Sigmoid colon (tissue), 6 donors: ENCODE measurements at regions not wholly inside any gene's neighbourhood (a gene's known extent, or its start where the extent isn't known, plus 50 kb on each side); places are given as distances from the start of the nearest gene placed in this dataset.
"Not testable (repeated sequence)": the region's sequence is repeated elsewhere in the genome, so short reads cannot be mapped to it uniquely, and the experiment has no call there.

Experiments
- DNase-seq: peaks from one replicate; pipeline ENCODE4 v3.0.0-alpha.2; 2019
- H3K27ac ChIP-seq, 4 donors: fragments of 200-600 bp; sonication (generic); one replicate each; pipeline ENCODE4 v1.5.1; 2016 to 2019; ENCODE audit warnings: mild to moderate bottlenecking in 1 of 4
- H3K27me3 ChIP-seq, 3 donors: fragments of 200-600 bp; sonication (generic); one replicate each; pipeline ENCODE4 v1.5.1; 2019; ENCODE audit warnings: mild to moderate bottlenecking in 1 of 3
- H3K36me3 ChIP-seq, 4 donors: fragments of 200-600 bp; sonication (generic); one replicate each; pipeline ENCODE4 v1.5.1; 2016 to 2019
- H3K4me1 ChIP-seq, 4 donors: fragments of 200-600 bp; sonication (generic); one replicate each; pipeline ENCODE4 v1.5.1; 2017 to 2019
- H3K4me3 ChIP-seq, 4 donors: fragments of 200-600 bp; sonication (generic); one replicate each; pipeline ENCODE4 v1.5.1; 2017 to 2019; ENCODE audit warnings: mild to moderate bottlenecking in 2 of 4, moderate library complexity in 1 of 4
- H3K9me3 ChIP-seq, 4 donors: fragments of 200-600 bp in 3 of 4; sonication (generic) in 3 of 4; one replicate each; pipeline versions ENCODE4 v1.5.1 to v1.6.1; 2013 to 2019
- EP300 ChIP-seq, 4 donors: sonication (generic); formaldehyde crosslinking; IDR thresholded peaks; one replicate each; pipeline ENCODE4 v1.6.1; 2017; ENCODE audit warnings: antibody characterized with exemption in 4 of 4
- POLR2A ChIP-seq, 2 donors: fragments of 450-650 bp; IDR thresholded peaks; one replicate each; pipeline ENCODE4 v1.6.1; 2016; ENCODE audit warnings: antibody characterized with exemption in 2 of 2, mild to moderate bottlenecking in 2 of 2, moderate library complexity in 2 of 2
- POLR2AphosphoS5 ChIP-seq, 4 donors: sonication (generic); formaldehyde crosslinking; IDR thresholded peaks; one replicate each; pipeline ENCODE4 v1.6.1; 2017; ENCODE audit warnings: antibody characterized with exemption in 4 of 4
- WGBS, 2 donors: extraction: QIAGEN DNeasy Blood & Tissue Kit; methylation state at CpG; one replicate each; pipeline ENCODE4 v1.1.7; 2013; 5-methylcytosine and 5-hydroxymethylcytosine counted together
- intact Hi-C: fragments of 100-400 bp; cut with DNase I; formaldehyde crosslinking; loops from one replicate; pipeline ENCODE4 v1.15.1; 2023
- TF ChIP-seq, protein P1 (sequence below), 4 experiments: fragments of 450-650 bp in 3 of 4; fragments of 200-600 bp in 1 of 4; IDR thresholded peaks; one replicate each; pipeline ENCODE4 v1.5.1; 2016 to 2019; ENCODE audit warnings: antibody characterized with exemption in 4 of 4, mild to moderate bottlenecking in 3 of 4, moderate library complexity in 2 of 4
- donor health status: healthy with polysubstance abuse.
- donor health status: healthy.

DNA sequence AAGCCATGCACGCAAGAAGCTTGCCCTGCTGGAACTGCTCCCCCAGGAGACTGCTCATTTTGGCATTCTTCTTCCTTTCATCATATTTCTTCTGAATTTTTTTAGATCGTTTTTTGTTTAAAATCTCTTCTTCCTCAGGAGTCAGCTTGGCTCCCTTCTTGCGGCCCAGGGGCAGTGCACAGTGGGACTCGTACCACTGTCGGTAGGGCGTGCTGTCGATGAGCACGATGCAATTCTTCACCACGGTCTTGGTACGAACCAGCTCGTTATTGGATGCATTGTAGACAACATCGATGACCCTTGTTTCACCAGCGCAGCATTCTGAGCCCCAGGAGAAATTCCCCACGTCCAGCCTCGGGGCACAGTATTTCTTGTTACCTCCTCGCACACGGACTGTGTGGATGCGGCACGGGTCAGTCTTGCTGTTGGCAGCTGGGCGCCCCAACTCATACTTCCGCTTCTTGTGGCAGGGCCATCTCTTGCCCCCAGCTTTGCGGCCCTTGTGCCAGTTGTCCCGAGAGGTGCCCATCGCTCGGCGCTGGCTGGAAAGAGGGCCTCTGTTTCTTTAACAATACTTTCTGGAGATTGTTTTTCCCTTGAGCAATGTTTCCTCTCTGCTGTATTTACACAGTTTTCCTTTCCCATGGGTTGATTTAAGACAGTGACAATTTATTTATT, 452.4 kb downstream of the TMEM121 start:
- intact Hi-C loops, result no loop called here
- Histone ChIP-seq H3K27me3 (peaks cover 0 to 10% (median 0%) of the 10 kb centered on the region in 3 donors), H3K27ac (no peak overlapping the region), H3K4me1 (no peaks in the 10 kb centered on the region), H3K36me3 (no peaks in the 10 kb centered on the region), H3K4me3 (no peak overlapping the region), H3K9me3 (no peaks in the 10 kb centered on the region)
- 91 to 92% methylated on average over 26 of the region's 26 CpGs for WGBS, 2 donors
- DNase-seq, result no peak
- TF ChIP-seq, protein P1, sequence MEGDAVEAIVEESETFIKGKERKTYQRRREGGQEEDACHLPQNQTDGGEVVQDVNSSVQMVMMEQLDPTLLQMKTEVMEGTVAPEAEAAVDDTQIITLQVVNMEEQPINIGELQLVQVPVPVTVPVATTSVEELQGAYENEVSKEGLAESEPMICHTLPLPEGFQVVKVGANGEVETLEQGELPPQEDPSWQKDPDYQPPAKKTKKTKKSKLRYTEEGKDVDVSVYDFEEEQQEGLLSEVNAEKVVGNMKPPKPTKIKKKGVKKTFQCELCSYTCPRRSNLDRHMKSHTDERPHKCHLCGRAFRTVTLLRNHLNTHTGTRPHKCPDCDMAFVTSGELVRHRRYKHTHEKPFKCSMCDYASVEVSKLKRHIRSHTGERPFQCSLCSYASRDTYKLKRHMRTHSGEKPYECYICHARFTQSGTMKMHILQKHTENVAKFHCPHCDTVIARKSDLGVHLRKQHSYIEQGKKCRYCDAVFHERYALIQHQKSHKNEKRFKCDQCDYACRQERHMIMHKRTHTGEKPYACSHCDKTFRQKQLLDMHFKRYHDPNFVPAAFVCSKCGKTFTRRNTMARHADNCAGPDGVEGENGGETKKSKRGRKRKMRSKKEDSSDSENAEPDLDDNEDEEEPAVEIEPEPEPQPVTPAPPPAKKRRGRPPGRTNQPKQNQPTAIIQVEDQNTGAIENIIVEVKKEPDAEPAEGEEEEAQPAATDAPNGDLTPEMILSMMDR (IDR thresholded peaks at IDR 0.05), result no peak
- no peak for TF ChIP-seq EP300 (IDR thresholded peaks at IDR 0.05)

DNA sequence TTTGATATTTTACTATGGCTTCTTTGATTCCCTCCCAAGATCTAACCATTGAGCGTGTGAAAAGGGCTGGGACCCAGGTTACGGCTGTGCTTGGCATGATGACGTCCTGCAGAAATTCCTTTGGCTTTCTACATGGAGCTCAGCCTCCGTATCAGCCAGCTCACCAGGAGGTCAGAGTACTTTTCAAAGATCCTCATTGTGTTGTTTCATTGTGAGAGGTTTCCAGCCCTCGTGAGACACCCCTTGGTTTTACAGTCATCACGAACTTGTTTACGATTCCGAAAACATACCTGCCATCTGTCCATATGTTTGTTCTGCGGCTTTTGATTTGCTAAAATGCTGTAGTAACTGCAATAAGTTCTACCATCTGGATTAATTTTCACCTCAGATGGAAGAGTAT, 453.1 kb downstream of the TMEM121 start:
- TF ChIP-seq, protein P1 (IDR thresholded peaks at IDR 0.05), result no peak
- no peak for TF ChIP-seq EP300 (IDR thresholded peaks at IDR 0.05)
- TF ChIP-seq POLR2AphosphoS5 (IDR thresholded peaks at IDR 0.05), result no peak
- no peak for TF ChIP-seq POLR2A (IDR thresholded peaks at IDR 0.05)
- Histone ChIP-seq H3K4me1 (no peaks in the 10 kb centered on the region), H3K27ac (no peak overlapping the region), H3K36me3 (no peaks in the 10 kb centered on the region), H3K4me3 (no peak overlapping the region), H3K27me3 (peaks cover 0 to 10% (median 0%) of the 10 kb centered on the region in 3 donors), H3K9me3 (no peaks in the 10 kb centered on the region)
- no peak for DNase-seq
- WGBS, 2 donors, result 34 to 73% methylated on average over 9 of the region's 9 CpGs
- intact Hi-C loops, result no loop called here

DNA sequence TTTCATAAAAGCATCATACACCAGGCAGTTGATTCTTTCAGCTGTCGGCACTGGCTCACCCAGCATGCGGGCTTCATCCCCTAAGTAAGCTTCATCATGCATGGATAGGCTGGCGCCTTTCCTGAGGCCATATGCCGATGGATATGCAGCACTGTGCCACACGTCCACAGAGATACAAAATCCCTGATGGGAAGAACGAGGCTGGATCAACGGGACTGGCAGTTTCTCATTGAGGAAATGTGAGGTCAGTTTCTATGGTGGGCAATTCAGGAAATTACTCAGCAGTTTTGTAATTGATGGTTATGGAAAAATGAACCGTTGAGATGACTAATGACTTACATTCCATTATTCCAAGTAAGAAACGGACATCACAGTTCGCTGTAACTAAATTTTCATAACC, 453.8 kb downstream of the TMEM121 start:
- DNase-seq, result no peak
- intact Hi-C loops, result no loop called here
- Histone ChIP-seq H3K4me3 (no peak overlapping the region), H3K27ac (no peak overlapping the region), H3K27me3 (peaks cover 0 to 3% (median 0%) of the 10 kb centered on the region in 3 donors), H3K4me1 (no peaks in the 10 kb centered on the region), H3K9me3 (no peaks in the 10 kb centered on the region), H3K36me3 (no peaks in the 10 kb centered on the region)
- 68 to 72% methylated on average over 10 of the region's 10 CpGs for WGBS, 2 donors
- TF ChIP-seq POLR2A (IDR thresholded peaks at IDR 0.05), result no peak

DNA sequence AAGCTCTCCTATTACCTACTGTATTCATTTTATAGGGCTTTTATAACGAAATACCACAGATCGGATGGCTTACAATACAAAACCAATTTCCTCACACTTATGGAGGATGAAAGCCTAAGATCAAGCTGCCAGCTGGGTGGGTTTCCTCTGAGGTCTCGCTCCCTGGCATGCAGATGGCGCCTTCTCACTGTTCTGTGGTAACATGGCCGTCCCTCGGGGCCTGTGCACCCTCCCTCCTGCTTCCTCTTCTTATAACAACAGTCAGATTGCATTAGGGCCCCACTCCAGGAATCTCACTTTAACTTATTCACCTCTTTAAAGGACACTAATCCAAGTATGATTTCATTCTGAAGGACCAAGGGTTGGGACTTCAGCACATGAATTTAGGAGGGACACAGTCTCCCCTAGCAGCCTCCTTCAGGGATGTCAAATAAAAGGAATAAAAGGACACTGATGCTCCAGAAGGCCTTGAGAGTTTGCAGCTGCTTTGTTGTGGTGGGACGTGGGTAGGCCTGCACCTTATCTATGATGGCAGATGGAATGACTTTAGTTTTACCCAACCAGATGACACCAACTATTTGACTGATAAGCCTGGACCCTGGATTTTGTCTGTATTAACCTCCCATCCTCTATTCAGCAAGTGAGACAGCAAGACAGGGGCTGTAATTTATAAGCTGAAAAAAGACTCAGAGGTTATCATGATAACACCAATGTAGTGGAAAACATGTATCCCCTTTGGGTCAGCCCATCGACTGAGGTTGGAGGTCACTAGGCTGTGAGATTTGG, 455.3 kb downstream of the TMEM121 start:
- intact Hi-C loops, DNase-seq, H3K27me3 ChIP-seq, H3K4me3 ChIP-seq, H3K27ac ChIP-seq, H3K9me3 ChIP-seq, H3K4me1 ChIP-seq, H3K36me3 ChIP-seq: not testable (repeated sequence)
- WGBS, 2 donors, result 43 to 73% methylated on average over 8 of the region's 8 CpGs

DNA sequence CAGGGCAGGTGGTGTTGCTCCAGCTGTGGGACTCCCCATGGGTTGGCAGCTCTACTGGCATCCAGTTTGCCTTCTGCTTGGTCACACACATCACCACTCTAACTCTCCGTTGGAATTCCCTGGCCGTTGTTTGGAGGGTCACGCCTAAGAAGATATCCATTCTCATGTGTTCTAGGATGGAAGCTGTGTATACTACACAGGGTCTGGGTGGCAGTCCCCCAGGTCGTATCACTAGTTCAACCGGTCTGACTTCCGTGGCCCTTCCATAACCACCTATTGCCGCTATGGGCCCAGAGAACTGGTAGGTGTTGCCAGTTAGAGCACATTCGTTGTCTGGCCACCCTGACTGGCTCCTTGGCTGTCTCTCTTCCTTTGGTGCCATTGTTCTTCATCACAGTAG, 456.3 kb downstream of the TMEM121 start:
- TF ChIP-seq, protein P1 (IDR thresholded peaks at IDR 0.05), result no peak
- TF ChIP-seq POLR2A (IDR thresholded peaks at IDR 0.05) (no peak), EP300 (IDR thresholded peaks at IDR 0.05) (no peak), POLR2AphosphoS5 (IDR thresholded peaks at IDR 0.05) (no peak)

More for the DNA sequence above, 456.3 kb downstream of the TMEM121 start:
- Histone ChIP-seq H3K27me3 (no peaks in the 10 kb centered on the region), H3K36me3 (no peaks in the 10 kb centered on the region), H3K4me3 (no peak overlapping the region), H3K27ac (no peak overlapping the region), H3K9me3 (no peaks in the 10 kb centered on the region), H3K4me1 (no peaks in the 10 kb centered on the region)
- WGBS, 2 donors, result 87 to 88% methylated on average over 8 of the region's 8 CpGs
- DNase-seq, result no peak
- intact Hi-C loops, result no loop called here
